HepG2 (cell line): ENCODE measurements at regions not wholly inside any gene's neighbourhood (a gene's known extent, or its start where the extent isn't known, plus 50 kb on each side); places are given as distances from the start of the nearest gene placed in this dataset.

ENCODE experiments used
- AGO1 ChIP-seq: fragments of 200-400 bp; formaldehyde crosslinking; IDR thresholded peaks from 2 replicates; pipeline ENCODE4 v1.6.1; 2017; ENCODE audit warnings: mild to moderate bottlenecking, low read depth, low read length, moderate library complexity; ENCODE audit not compliant: poor library complexity, severe bottlenecking
- MLLT10 ChIP-seq: sonication (generic); formaldehyde crosslinking; IDR thresholded peaks from 2 replicates; pipeline ENCODE4 v1.4.0; 2020; ENCODE audit warnings: missing genetic modification reagents
- POLR2AphosphoS2 ChIP-seq: IDR thresholded peaks from 2 replicates; pipeline ENCODE4 v1.6.1; 2011; ENCODE audit warnings: low read depth, low read length, improper control_type of control experiment
- SP1 ChIP-seq, 2 experiments: fragments of 450-650 bp in 1 of 2; sonication (generic) in 1 of 2; formaldehyde crosslinking in 1 of 2; IDR thresholded peaks; 2 replicates each; pipeline versions ENCODE4 v1.4.0 to v1.6.1; 2016 to 2020; ENCODE audit warnings: missing genetic modification reagents in 1 of 2
- TBL1XR1 ChIP-seq: fragments of 150-350 bp; IDR thresholded peaks from 2 replicates; pipeline ENCODE4 v1.6.1; 2014; ENCODE audit warnings: borderline replicate concordance, low read length; ENCODE audit not compliant: partially characterized antibody
- XRCC5 ChIP-seq: fragments of 200-400 bp; formaldehyde crosslinking; optimal IDR thresholded peaks from 2 replicates; pipeline ENCODE3; 2017; ENCODE audit warnings: mild to moderate bottlenecking, low read length
- ZMYM2 ChIP-seq: sonication (generic); formaldehyde crosslinking; IDR thresholded peaks from 2 replicates; pipeline ENCODE4 v1.8.0; 2022; ENCODE audit warnings: mild to moderate bottlenecking, missing genetic modification reagents
- ZNF556 ChIP-seq: sonication (generic); formaldehyde crosslinking; IDR thresholded peaks from 2 replicates; pipeline ENCODE4 v1.4.0; 2020; ENCODE audit warnings: mild to moderate bottlenecking, missing genetic modification reagents, borderline replicate concordance
- ZNF790 ChIP-seq: sonication (generic); formaldehyde crosslinking; IDR thresholded peaks from 2 replicates; pipeline ENCODE4 v1.8.0; 2022; ENCODE audit warnings: missing genetic modification reagents, mild to moderate bottlenecking, borderline replicate concordance
- TF ChIP-seq, protein P1 (sequence below), 2 experiments: sonication (generic) in 1 of 2; formaldehyde crosslinking in 1 of 2; IDR thresholded peaks; 2 replicates each; pipeline versions ENCODE4 v1.4.0 to v1.6.1; 2018 to 2020; ENCODE audit warnings: missing genetic modification reagents in 2 of 2, borderline replicate concordance in 1 of 2, low read depth in 1 of 2, mild to moderate bottlenecking in 1 of 2, missing biosample characterization in 1 of 2
- TF ChIP-seq, protein P2 (sequence below): sonication (generic); formaldehyde crosslinking; IDR thresholded peaks from 2 replicates; pipeline ENCODE4 v1.9.0; 2021; ENCODE audit warnings: mild to moderate bottlenecking, missing genetic modification reagents
- TF ChIP-seq, protein P3 (sequence below): sonication (generic); formaldehyde crosslinking; IDR thresholded peaks from 2 replicates; pipeline ENCODE4 v1.5.0; 2020; ENCODE audit warnings: missing genetic modification reagents, mild to moderate bottlenecking, borderline replicate concordance
- TF ChIP-seq, protein P4 (sequence below): sonication (generic); formaldehyde crosslinking; IDR thresholded peaks from 2 replicates; pipeline ENCODE4 v1.8.1; 2023; ENCODE audit warnings: missing genetic modification reagents, inconsistent platforms, borderline replicate concordance
- TF ChIP-seq, protein P5 (sequence below): sonication (generic); formaldehyde crosslinking; IDR thresholded peaks from 2 replicates; pipeline ENCODE4 v1.4.0; 2020; ENCODE audit warnings: mild to moderate bottlenecking, missing genetic modification reagents

DNA sequence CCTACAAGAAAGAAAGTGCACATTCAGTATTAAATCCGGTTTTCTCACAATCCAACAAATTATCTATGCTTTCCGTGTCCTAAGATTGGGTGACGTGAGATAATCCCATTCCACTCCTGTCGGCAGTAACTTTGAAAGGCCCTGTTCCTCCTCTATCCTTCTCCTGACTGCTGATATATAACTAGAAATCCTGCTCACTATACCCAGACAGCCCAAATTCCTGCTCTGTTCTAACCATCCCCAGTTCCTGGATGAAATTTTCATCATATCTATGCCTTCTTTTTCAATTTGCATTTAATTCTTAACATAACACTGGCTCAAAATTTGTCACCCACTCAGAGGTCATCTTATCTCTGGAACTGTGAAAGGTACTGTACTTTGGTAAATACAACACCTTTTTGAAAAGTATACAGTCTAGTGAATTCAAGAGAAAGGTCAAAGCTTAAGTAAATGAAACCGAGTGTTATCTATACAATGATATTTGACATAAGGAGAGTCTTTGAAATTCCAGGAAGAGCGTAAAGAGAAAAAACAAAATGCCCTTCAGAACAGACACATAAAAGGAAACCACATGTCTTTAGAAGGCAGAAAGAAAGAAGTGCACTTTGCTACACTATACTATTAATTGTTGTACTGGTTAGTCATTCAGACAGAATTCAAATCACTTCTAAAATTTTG, 200.5 kb upstream of the NEGR1 start (continued):
- TF ChIP-seq, protein P1, sequence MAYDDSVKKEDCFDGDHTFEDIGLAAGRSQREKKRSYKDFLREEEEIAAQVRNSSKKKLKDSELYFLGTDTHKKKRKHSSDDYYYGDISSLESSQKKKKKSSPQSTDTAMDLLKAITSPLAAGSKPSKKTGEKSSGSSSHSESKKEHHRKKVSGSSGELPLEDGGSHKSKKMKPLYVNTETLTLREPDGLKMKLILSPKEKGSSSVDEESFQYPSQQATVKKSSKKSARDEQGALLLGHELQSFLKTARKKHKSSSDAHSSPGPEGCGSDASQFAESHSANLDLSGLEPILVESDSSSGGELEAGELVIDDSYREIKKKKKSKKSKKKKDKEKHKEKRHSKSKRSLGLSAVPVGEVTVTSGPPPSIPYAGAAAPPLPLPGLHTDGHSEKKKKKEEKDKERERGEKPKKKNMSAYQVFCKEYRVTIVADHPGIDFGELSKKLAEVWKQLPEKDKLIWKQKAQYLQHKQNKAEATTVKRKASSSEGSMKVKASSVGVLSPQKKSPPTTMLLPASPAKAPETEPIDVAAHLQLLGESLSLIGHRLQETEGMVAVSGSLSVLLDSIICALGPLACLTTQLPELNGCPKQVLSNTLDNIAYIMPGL (CRISPR knock-in tag; IDR thresholded peaks at IDR 0.05; ENCODE audit: borderline replicate concordance in 1 of 2, low read depth in 1 of 2): no peak
- TF ChIP-seq ZNF556 (CRISPR knock-in tag) (no peak), XRCC5 (no peak), POLR2AphosphoS2 (no peak), SP1 (IDR thresholded peaks at IDR 0.05) (no peak), SP1 (CRISPR knock-in tag; IDR thresholded peaks at IDR 0.05) (no peak), AGO1 (no peak), ZMYM2 (CRISPR knock-in tag) (no peak), ZNF790 (CRISPR knock-in tag) (no peak), TBL1XR1 (peak; percentile 32), MLLT10 (no peak)
- TF ChIP-seq, protein P2, sequence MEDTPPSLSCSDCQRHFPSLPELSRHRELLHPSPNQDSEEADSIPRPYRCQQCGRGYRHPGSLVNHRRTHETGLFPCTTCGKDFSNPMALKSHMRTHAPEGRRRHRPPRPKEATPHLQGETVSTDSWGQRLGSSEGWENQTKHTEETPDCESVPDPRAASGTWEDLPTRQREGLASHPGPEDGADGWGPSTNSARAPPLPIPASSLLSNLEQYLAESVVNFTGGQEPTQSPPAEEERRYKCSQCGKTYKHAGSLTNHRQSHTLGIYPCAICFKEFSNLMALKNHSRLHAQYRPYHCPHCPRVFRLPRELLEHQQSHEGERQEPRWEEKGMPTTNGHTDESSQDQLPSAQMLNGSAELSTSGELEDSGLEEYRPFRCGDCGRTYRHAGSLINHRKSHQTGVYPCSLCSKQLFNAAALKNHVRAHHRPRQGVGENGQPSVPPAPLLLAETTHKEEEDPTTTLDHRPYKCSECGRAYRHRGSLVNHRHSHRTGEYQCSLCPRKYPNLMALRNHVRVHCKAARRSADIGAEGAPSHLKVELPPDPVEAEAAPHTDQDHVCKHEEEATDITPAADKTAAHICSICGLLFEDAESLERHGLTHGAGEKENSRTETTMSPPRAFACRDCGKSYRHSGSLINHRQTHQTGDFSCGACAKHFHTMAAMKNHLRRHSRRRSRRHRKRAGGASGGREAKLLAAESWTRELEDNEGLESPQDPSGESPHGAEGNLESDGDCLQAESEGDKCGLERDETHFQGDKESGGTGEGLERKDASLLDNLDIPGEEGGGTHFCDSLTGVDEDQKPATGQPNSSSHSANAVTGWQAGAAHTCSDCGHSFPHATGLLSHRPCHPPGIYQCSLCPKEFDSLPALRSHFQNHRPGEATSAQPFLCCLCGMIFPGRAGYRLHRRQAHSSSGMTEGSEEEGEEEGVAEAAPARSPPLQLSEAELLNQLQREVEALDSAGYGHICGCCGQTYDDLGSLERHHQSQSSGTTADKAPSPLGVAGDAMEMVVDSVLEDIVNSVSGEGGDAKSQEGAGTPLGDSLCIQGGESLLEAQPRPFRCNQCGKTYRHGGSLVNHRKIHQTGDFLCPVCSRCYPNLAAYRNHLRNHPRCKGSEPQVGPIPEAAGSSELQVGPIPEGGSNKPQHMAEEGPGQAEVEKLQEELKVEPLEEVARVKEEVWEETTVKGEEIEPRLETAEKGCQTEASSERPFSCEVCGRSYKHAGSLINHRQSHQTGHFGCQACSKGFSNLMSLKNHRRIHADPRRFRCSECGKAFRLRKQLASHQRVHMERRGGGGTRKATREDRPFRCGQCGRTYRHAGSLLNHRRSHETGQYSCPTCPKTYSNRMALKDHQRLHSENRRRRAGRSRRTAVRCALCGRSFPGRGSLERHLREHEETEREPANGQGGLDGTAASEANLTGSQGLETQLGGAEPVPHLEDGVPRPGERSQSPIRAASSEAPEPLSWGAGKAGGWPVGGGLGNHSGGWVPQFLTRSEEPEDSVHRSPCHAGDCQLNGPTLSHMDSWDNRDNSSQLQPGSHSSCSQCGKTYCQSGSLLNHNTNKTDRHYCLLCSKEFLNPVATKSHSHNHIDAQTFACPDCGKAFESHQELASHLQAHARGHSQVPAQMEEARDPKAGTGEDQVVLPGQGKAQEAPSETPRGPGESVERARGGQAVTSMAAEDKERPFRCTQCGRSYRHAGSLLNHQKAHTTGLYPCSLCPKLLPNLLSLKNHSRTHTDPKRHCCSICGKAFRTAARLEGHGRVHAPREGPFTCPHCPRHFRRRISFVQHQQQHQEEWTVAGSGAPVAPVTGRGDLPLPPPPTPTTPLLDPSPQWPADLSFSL: no peak
- TF ChIP-seq, protein P3, sequence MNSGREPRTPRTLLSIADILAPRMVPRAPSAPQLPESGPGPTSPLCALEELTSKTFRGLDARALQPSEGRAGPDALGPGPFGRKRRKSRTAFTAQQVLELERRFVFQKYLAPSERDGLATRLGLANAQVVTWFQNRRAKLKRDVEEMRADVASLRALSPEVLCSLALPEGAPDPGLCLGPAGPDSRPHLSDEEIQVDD (CRISPR knock-in tag): no peak
- TF ChIP-seq, protein P4, sequence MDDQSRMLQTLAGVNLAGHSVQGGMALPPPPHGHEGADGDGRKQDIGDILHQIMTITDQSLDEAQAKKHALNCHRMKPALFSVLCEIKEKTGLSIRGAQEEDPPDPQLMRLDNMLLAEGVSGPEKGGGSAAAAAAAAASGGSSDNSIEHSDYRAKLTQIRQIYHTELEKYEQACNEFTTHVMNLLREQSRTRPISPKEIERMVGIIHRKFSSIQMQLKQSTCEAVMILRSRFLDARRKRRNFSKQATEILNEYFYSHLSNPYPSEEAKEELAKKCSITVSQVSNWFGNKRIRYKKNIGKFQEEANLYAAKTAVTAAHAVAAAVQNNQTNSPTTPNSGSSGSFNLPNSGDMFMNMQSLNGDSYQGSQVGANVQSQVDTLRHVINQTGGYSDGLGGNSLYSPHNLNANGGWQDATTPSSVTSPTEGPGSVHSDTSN (CRISPR knock-in tag): no peak
- TF ChIP-seq, protein P5, sequence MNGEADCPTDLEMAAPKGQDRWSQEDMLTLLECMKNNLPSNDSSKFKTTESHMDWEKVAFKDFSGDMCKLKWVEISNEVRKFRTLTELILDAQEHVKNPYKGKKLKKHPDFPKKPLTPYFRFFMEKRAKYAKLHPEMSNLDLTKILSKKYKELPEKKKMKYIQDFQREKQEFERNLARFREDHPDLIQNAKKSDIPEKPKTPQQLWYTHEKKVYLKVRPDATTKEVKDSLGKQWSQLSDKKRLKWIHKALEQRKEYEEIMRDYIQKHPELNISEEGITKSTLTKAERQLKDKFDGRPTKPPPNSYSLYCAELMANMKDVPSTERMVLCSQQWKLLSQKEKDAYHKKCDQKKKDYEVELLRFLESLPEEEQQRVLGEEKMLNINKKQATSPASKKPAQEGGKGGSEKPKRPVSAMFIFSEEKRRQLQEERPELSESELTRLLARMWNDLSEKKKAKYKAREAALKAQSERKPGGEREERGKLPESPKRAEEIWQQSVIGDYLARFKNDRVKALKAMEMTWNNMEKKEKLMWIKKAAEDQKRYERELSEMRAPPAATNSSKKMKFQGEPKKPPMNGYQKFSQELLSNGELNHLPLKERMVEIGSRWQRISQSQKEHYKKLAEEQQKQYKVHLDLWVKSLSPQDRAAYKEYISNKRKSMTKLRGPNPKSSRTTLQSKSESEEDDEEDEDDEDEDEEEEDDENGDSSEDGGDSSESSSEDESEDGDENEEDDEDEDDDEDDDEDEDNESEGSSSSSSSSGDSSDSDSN: no peak
